H1 (cell line): ENCODE measurements at regions not wholly inside any gene's neighbourhood (a gene's known extent, or its start where the extent isn't known, plus 50 kb on each side); places are given as distances from the start of the nearest gene placed in this dataset.

ENCODE experiments used
- CTCF ChIA-PET: fragments of 300-600 bp; sonication (Branson Sonifier 250); formaldehyde crosslinking; loops from one replicate; lab custom pipeline; 2021; ENCODE audit not compliant: partially characterized antibody; lab: Charles Lee
- POLR2A ChIA-PET: fragments of 300-600 bp; sonication (Branson Sonifier 250); formaldehyde crosslinking; loops from one replicate; lab custom pipeline; 2021; ENCODE audit warnings: inconsistent platforms; ENCODE audit not compliant: partially characterized antibody; lab: Charles Lee
- DNase-seq, 2 experiments: peaks; one replicate each; pipeline versions ENCODE4 v3.0.0 to v3.0.0-alpha.2; 2010 to 2022; ENCODE audit warnings: low spot score in 2 of 2, low read depth in 1 of 2, mixed read lengths in 1 of 2
- FAIRE-seq: peaks from 2 replicates; lab custom pipeline; 2011; peaks lifted over from hg19 to GRCh38; lab: Jason Lieb, UNC
- H2AFZ ChIP-seq: 2 replicates; pipeline ENCODE4 v1.8.1; 2012; ENCODE audit warnings: low read length, inconsistent platforms
- H2AK5ac ChIP-seq: 2 replicates; pipeline ENCODE4 v1.6.1; 2013; ENCODE audit warnings: low read depth, low read length
- H2BK120ac ChIP-seq: replicated peaks from 2 replicates; pipeline ENCODE3; 2013; ENCODE audit warnings: low read depth, low read length, inconsistent platforms
- H2BK12ac ChIP-seq: 2 replicates; pipeline ENCODE4 v1.6.1; 2013; ENCODE audit warnings: low read depth, low read length
- H2BK15ac ChIP-seq: 2 replicates; pipeline ENCODE4 v1.6.1; 2013; ENCODE audit warnings: low read length
- H2BK20ac ChIP-seq: 2 replicates; pipeline ENCODE4 v1.6.1; 2013; ENCODE audit warnings: low read length
- H2BK5ac ChIP-seq: 2 replicates; pipeline ENCODE4 v1.6.1; 2013; ENCODE audit warnings: low read depth, low read length
- H3K14ac ChIP-seq: 2 replicates; pipeline ENCODE4 v1.6.1; 2013; ENCODE audit warnings: inconsistent platforms; ENCODE audit not compliant: insufficient read length
- H3K18ac ChIP-seq: 2 replicates; pipeline ENCODE4 v1.6.1; 2013; ENCODE audit warnings: low read length; ENCODE audit errors: extremely low read depth
- H3K23ac ChIP-seq: 2 replicates; pipeline ENCODE4 v1.6.1; 2013; ENCODE audit warnings: inconsistent platforms; ENCODE audit not compliant: insufficient read length
- H3K23me2 ChIP-seq: 2 replicates; pipeline ENCODE4 v1.6.1; 2013; ENCODE audit warnings: low read depth, low read length
- H3K27ac ChIP-seq: 2 replicates; pipeline ENCODE4 v1.6.1; 2011; ENCODE audit warnings: low read depth, low read length, inconsistent platforms
- H3K27me3 ChIP-seq, 4 experiments: replicated peaks in 1 of 4; 1 replicate in 1 of 4; 2 replicates in 3 of 4; pipeline versions ENCODE4 v1.6.1 to v1.8.1; 2011 to 2013; ENCODE audit warnings: low read length in 3 of 4, mild to moderate bottlenecking in 3 of 4, inconsistent platforms in 2 of 4, mixed read lengths in 2 of 4, moderate library complexity in 1 of 4; ENCODE audit not compliant: control insufficient read depth in 3 of 4, insufficient read depth in 3 of 4; ENCODE audit errors: extremely low read depth in 1 of 4
- H3K36me3 ChIP-seq, 4 experiments: 2 replicates each; pipeline versions ENCODE4 v1.6.1 to v1.8.1; 2011 to 2013; ENCODE audit warnings: mild to moderate bottlenecking in 4 of 4, low read length in 3 of 4, moderate library complexity in 2 of 4, control low read depth in 1 of 4, inconsistent platforms in 1 of 4; ENCODE audit not compliant: insufficient read depth in 4 of 4, control insufficient read depth in 2 of 4
- H3K4ac ChIP-seq: replicated peaks from 2 replicates; pipeline ENCODE3; 2013; ENCODE audit warnings: low read length, low read depth, mixed read lengths, inconsistent platforms; ENCODE audit not compliant: insufficient read length
- H3K4me1 ChIP-seq, 4 experiments: replicated peaks in 1 of 4; 1 replicate in 1 of 4; 2 replicates in 3 of 4; pipeline versions ENCODE4 v1.6.1 to v1.8.1; 2011 to 2013; ENCODE audit warnings: low read length in 3 of 4, inconsistent platforms in 2 of 4, mixed read lengths in 1 of 4; ENCODE audit not compliant: insufficient read depth in 4 of 4, control insufficient read depth in 3 of 4
- H3K4me2 ChIP-seq, 2 experiments: 2 replicates each; pipeline versions ENCODE4 v1.6.1 to v1.8.1; 2011 to 2013; ENCODE audit warnings: low read depth in 2 of 2, low read length in 2 of 2, control low read depth in 1 of 2, inconsistent platforms in 1 of 2, mild to moderate bottlenecking in 1 of 2; ENCODE audit not compliant: insufficient read depth in 1 of 2
- H3K4me3 ChIP-seq, 4 experiments: fragments of 200-600, 300-600 bp in 1 of 4; sonication (generic), shearing (Covaris generic), sonication (Bioruptor Twin) in 1 of 4; 2 replicates each; pipeline versions ENCODE4 v1.5.1 to v1.8.1; 2011 to 2016; ENCODE audit warnings: low read length in 4 of 4, low read depth in 3 of 4, control low read depth in 2 of 4, inconsistent platforms in 2 of 4, mild to moderate bottlenecking in 2 of 4, mixed read lengths in 1 of 4, moderate library complexity in 1 of 4; ENCODE audit not compliant: insufficient read depth in 2 of 4; ENCODE audit errors: extremely low read depth in 1 of 4
- H3K56ac ChIP-seq: replicated peaks from 2 replicates; pipeline ENCODE3; 2013; ENCODE audit warnings: low read depth, mild to moderate bottlenecking, mixed read lengths, low read length, inconsistent platforms; ENCODE audit not compliant: insufficient read length
- H3K79me1 ChIP-seq: 2 replicates; pipeline ENCODE4 v1.6.1; 2013; ENCODE audit warnings: low read depth, low read length, control low read depth
- H3K79me2 ChIP-seq, 2 experiments: 2 replicates each; pipeline versions ENCODE4 v1.6.1 to v1.8.1; 2012 to 2013; ENCODE audit warnings: low read length in 2 of 2, mild to moderate bottlenecking in 2 of 2, inconsistent platforms in 1 of 2; ENCODE audit not compliant: insufficient read depth in 2 of 2, control insufficient read depth in 1 of 2
- H3K9ac ChIP-seq, 4 experiments: replicated peaks in 1 of 4; 1 replicate in 1 of 4; 2 replicates in 3 of 4; pipeline versions ENCODE4 v1.6.1 to v1.8.1; 2011 to 2013; ENCODE audit warnings: low read depth in 3 of 4, low read length in 3 of 4, control low read depth in 2 of 4, mild to moderate bottlenecking in 2 of 4, moderate library complexity in 2 of 4, inconsistent platforms in 1 of 4; ENCODE audit errors: extremely low read depth in 1 of 4
- H3K9me3 ChIP-seq, 2 experiments: 2 replicates each; pipeline versions ENCODE4 v1.6.1 to v1.8.1; 2012 to 2013; ENCODE audit warnings: mild to moderate bottlenecking in 2 of 2, moderate library complexity in 2 of 2, control low read depth in 1 of 2, inconsistent platforms in 1 of 2, low read depth in 1 of 2, low read length in 1 of 2, mixed read lengths in 1 of 2; ENCODE audit not compliant: insufficient read depth in 2 of 2
- H4K20me1 ChIP-seq, 2 experiments: replicated peaks in 1 of 2; 2 replicates each; pipeline versions ENCODE3 to v1.8.1; 2011 to 2013; ENCODE audit warnings: inconsistent platforms in 2 of 2, low read length in 2 of 2, mild to moderate bottlenecking in 1 of 2; ENCODE audit not compliant: insufficient read depth in 2 of 2, control insufficient read depth in 1 of 2
- H4K5ac ChIP-seq: 2 replicates; pipeline ENCODE4 v1.6.1; 2013; ENCODE audit warnings: low read length, low read depth, mixed read lengths, inconsistent platforms; ENCODE audit not compliant: insufficient read length
- H4K8ac ChIP-seq: 2 replicates; pipeline ENCODE4 v1.8.0; 2013; ENCODE audit warnings: mild to moderate bottlenecking, moderate library complexity, low read length, inconsistent platforms; ENCODE audit not compliant: insufficient read depth; ENCODE audit errors: extremely low read depth
- H4K91ac ChIP-seq: replicated peaks from 2 replicates; pipeline ENCODE3; 2013; ENCODE audit warnings: low read length, mixed read lengths, inconsistent platforms; ENCODE audit not compliant: insufficient read length
- ATF2 ChIP-seq: IDR thresholded peaks from 2 replicates; pipeline ENCODE4 v1.6.1; 2012; ENCODE audit warnings: low read length, inconsistent platforms
- CHD1 ChIP-seq: IDR thresholded peaks from 2 replicates; pipeline ENCODE4 v1.6.1; 2012; ENCODE audit warnings: low read depth, low read length, improper control_type of control experiment
- CHD2 ChIP-seq: IDR thresholded peaks from 2 replicates; pipeline ENCODE4 v1.6.1; 2012; ENCODE audit warnings: low read length, improper control_type of control experiment
- CREB1 ChIP-seq: IDR thresholded peaks from 2 replicates; pipeline ENCODE4 v1.6.1; 2012; ENCODE audit warnings: inconsistent platforms
- E2F6 ChIP-seq: IDR thresholded peaks from 2 replicates; pipeline ENCODE4 v1.6.1; 2012; ENCODE audit warnings: inconsistent platforms
- JUN ChIP-seq: IDR thresholded peaks from 2 replicates; pipeline ENCODE4 v1.6.1; 2011; ENCODE audit warnings: low read depth, mild to moderate bottlenecking, improper control_type of control experiment, low read length
- MAX ChIP-seq: IDR thresholded peaks from 2 replicates; pipeline ENCODE4 v1.6.1; 2012; ENCODE audit warnings: inconsistent platforms
- POU5F1 ChIP-seq: IDR thresholded peaks from 2 replicates; pipeline ENCODE4 v1.6.1; 2011; ENCODE audit warnings: low read depth, mild to moderate bottlenecking, low read length, moderate library complexity
- RBBP5 ChIP-seq: IDR thresholded peaks from 2 replicates; pipeline ENCODE4 v1.7.1; 2012; ENCODE audit warnings: low read depth, mild to moderate bottlenecking, inconsistent platforms, low read length, moderate library complexity, borderline replicate concordance
- SAP30 ChIP-seq: fragments of 300-600 bp; sonication (generic); IDR thresholded peaks from 2 replicates; pipeline ENCODE4 v1.7.1; 2012; ENCODE audit warnings: low read length, moderate library complexity, mild to moderate bottlenecking, inconsistent platforms; ENCODE audit not compliant: insufficient read depth, insufficient replicate concordance
- SP1 ChIP-seq: IDR thresholded peaks from 2 replicates; pipeline ENCODE4 v1.6.1; 2011; ENCODE audit warnings: low read depth, low read length
- SP4 ChIP-seq: IDR thresholded peaks from 2 replicates; pipeline ENCODE4 v1.6.1; 2012; ENCODE audit warnings: low read length, inconsistent platforms
- TAF7 ChIP-seq: optimal IDR thresholded peaks from 2 replicates; pipeline ENCODE3; 2011; ENCODE audit warnings: low read depth, mild to moderate bottlenecking, inconsistent platforms, low read length, moderate library complexity, borderline replicate concordance
- YY1 ChIP-seq: IDR thresholded peaks from 2 replicates; pipeline ENCODE4 v1.6.1; 2011; ENCODE audit warnings: low read depth, mild to moderate bottlenecking, low read length
- WGBS, 2 experiments: shearing (Covaris generic) in 1 of 2; methylation state at CpG; one replicate each; pipeline versions ENCODE4 v1.1.6 to v1.1.7; 2013 to 2015; ENCODE audit warnings: low lambda C conversion rate in 2 of 2, mixed read lengths in 2 of 2, inconsistent platforms in 1 of 2, low coverage in 1 of 2, missing lambda C conversion rate in 1 of 2; ENCODE audit not compliant: insufficient replicate concordance in 2 of 2, insufficient coverage in 1 of 2, insufficient read length in 1 of 2; ENCODE audit errors: extremely low coverage in 1 of 2, missing lambda C conversion rate in 1 of 2; 5-methylcytosine and 5-hydroxymethylcytosine counted together

GRCh38 chr13:90055121-90055520, 1292.4 kb upstream of the MIR17HG start:
- no peak overlapping the region for H3K9ac ChIP-seq
- no peak overlapping the region for H2BK12ac ChIP-seq
- H3K4me2 ChIP-seq: no peak overlapping the region
- no peaks in the 10 kb centered on the region for H3K9me3 ChIP-seq
- no peak overlapping the region for H2BK5ac ChIP-seq
- H3K4me3 ChIP-seq: no peak overlapping the region
- no peak overlapping the region for H3K56ac ChIP-seq
- no peak overlapping the region for H3K14ac ChIP-seq
- H4K5ac ChIP-seq: no peak overlapping the region
- no peak for DNase-seq
- no peak overlapping the region for H3K4ac ChIP-seq
- H3K18ac ChIP-seq: no peak overlapping the region
- H3K23ac ChIP-seq: no peak overlapping the region
- no peaks in the 10 kb centered on the region for H3K79me2 ChIP-seq
- H2AFZ ChIP-seq: peak overlapping the region; percentile 90; the same call in 1 of the 2 replicates
- H3K27ac ChIP-seq: no peak overlapping the region
- 59% methylated on average over 3 of the region's 3 CpGs; no CpG with 5 or more reads in 1 of the 2 experiments for WGBS, 2 experiments
- FAIRE-seq: no peak
- H4K8ac ChIP-seq: no peak overlapping the region
- no peak overlapping the region for H2BK15ac ChIP-seq
- ChIA-PET CTCF (no interaction called here), POLR2A (no interaction called here)
- H3K79me1 ChIP-seq: no peaks in the 10 kb centered on the region
- no peak overlapping the region for H4K91ac ChIP-seq
- H2AK5ac ChIP-seq: no peak overlapping the region
- H3K36me3 ChIP-seq: no peaks in the 10 kb centered on the region
- peaks cover 0 to 8% (median 1%) of the 10 kb centered on the region in 4 experiments; a peak in 2 of 7 replicates for H3K4me1 ChIP-seq
- no peaks in the 10 kb centered on the region for H4K20me1 ChIP-seq
- TF ChIP-seq ATF2 (no peak), CHD2 (no peak), E2F6 (no peak), SAP30 (no peak), SP4 (no peak), YY1 (no peak), JUN (no peak), CREB1 (no peak), SP1 (no peak), POU5F1 (no peak), RBBP5 (no peak), CHD1 (no peak), MAX (no peak), TAF7 (no peak)
- H2BK20ac ChIP-seq: no peak overlapping the region
- no peaks in the 10 kb centered on the region for H3K27me3 ChIP-seq
- no peaks in the 10 kb centered on the region for H3K23me2 ChIP-seq
- H2BK120ac ChIP-seq: no peak overlapping the region
